Left lung (tissue), 4 donors: ENCODE measurements at regions not wholly inside any gene's neighbourhood (a gene's known extent, or its start where the extent isn't known, plus 50 kb on each side); places are given as distances from the start of the nearest gene placed in this dataset.

Experiments
- ATAC-seq: fragments of 200-7000 bp; cut with Tn5 transposase; one replicate; pipeline ENCODE4 v1.9.1; 2020; ENCODE audit warnings: moderate library complexity
- DNase-seq, 4 donors: peaks; one replicate each; pipeline ENCODE4 v3.0.0-alpha.2; 2013 to 2020
- H3K27ac ChIP-seq, 2 donors: fragments of 200-600 bp; sonication (generic) in 1 of 2; one replicate each; pipeline versions ENCODE4 v1.5.0 to v1.8.0; 2020 to 2021
- H3K27me3 ChIP-seq, 2 donors: fragments of 200-600 bp; sonication (generic) in 1 of 2; one replicate each; pipeline versions ENCODE4 v1.5.0 to v1.8.0; 2020 to 2021
- H3K36me3 ChIP-seq, 2 donors: fragments of 200-600 bp; sonication (generic) in 1 of 2; one replicate each; pipeline versions ENCODE4 v1.5.0 to v1.8.0; 2020 to 2021
- H3K4me1 ChIP-seq, 2 donors: fragments of 200-600 bp; one replicate each; pipeline ENCODE4 v1.8.0; 2021
- H3K4me3 ChIP-seq, 2 donors: fragments of 200-600 bp; sonication (generic) in 1 of 2; one replicate each; pipeline versions ENCODE4 v1.5.0 to v1.8.0; 2020 to 2021; ENCODE audit warnings: mild to moderate bottlenecking in 1 of 2
- H3K9me3 ChIP-seq, 2 donors: fragments of 200-600 bp; sonication (generic) in 1 of 2; one replicate each; pipeline versions ENCODE4 v1.5.0 to v1.8.0; 2020 to 2021
- CTCF ChIP-seq, 2 donors: fragments of 200-600 bp; sonication (generic) in 1 of 2; IDR thresholded peaks; one replicate each; pipeline versions ENCODE4 v1.5.0 to v1.8.0; 2021; ENCODE audit warnings: antibody characterized with exemption in 2 of 2
- intact Hi-C, 2 donors: fragments of 100-400 bp; cut with DNase I; formaldehyde crosslinking; loops; one replicate each; pipeline versions ENCODE4 v1.11.2 to v1.14.2; 2022
- donor health status: DM: no; HTN: yes; CAD: no.
- donor health status: DM: no; HTN: no; CAD: no.

- Histone ChIP-seq H3K27me3 (no peaks in the 10 kb centered on the region), H3K36me3 (no peaks in the 10 kb centered on the region), H3K9me3 (no peaks in the 10 kb centered on the region), H3K4me1 (no peaks in the 10 kb centered on the region), H3K27ac (no peak overlapping the region), H3K4me3 (no peak overlapping the region)
- no peak for ATAC-seq
- TF ChIP-seq CTCF (IDR thresholded peaks at IDR 0.05), result no peak
- no peak for DNase-seq
- intact Hi-C loops, result no loop called here
Measured at GRCh38 chr14:86794689-86795088, 1198.3 kb downstream of the GALC start.

- no peak overlapping the region for H3K27ac ChIP-seq
- intact Hi-C loops, result no loop called here
- H3K9me3 ChIP-seq, result no peaks in the 10 kb centered on the region
- no peaks in the 10 kb centered on the region for H3K27me3 ChIP-seq
- TF ChIP-seq CTCF (IDR thresholded peaks at IDR 0.05), result no peak
- DNase-seq (no peak), ATAC-seq (no peak)
- H3K4me1 ChIP-seq, result no peaks in the 10 kb centered on the region
- no peaks in the 10 kb centered on the region for H3K36me3 ChIP-seq
- no peak overlapping the region for H3K4me3 ChIP-seq
Measured at GRCh38 chr14:86790408-86791364, 1202.3 kb downstream of the GALC start.

GRCh38 chr14:86788224-86788623 is 1204.8 kb downstream of the GALC start:
- Histone ChIP-seq H3K4me3 (no peak overlapping the region), H3K9me3 (no peaks in the 10 kb centered on the region), H3K4me1 (no peaks in the 10 kb centered on the region), H3K27me3 (no peaks in the 10 kb centered on the region), H3K36me3 (no peaks in the 10 kb centered on the region), H3K27ac (no peak overlapping the region)
- ATAC-seq (no peak), DNase-seq (no peak)
- no peak for TF ChIP-seq CTCF (IDR thresholded peaks at IDR 0.05)
- intact Hi-C loops, result no loop called here

GRCh38 chr14:86787717-86788116 is 1205.3 kb downstream of the GALC start:
- Histone ChIP-seq H3K27me3 (no peaks in the 10 kb centered on the region), H3K36me3 (no peaks in the 10 kb centered on the region), H3K27ac (no peak overlapping the region), H3K9me3 (no peaks in the 10 kb centered on the region), H3K4me1 (no peaks in the 10 kb centered on the region), H3K4me3 (no peak overlapping the region)
- TF ChIP-seq CTCF (IDR thresholded peaks at IDR 0.05), result no peak
- intact Hi-C loops, result no loop called here
- DNase-seq (no peak), ATAC-seq (no peak)

GRCh38 chr14:86782092-86782580 is 1210.8 kb downstream of the GALC start:
- TF ChIP-seq CTCF (IDR thresholded peaks at IDR 0.05), result no peak
- no peak overlapping the region for H3K27ac ChIP-seq
- H3K27me3 ChIP-seq, result no peaks in the 10 kb centered on the region
- no peaks in the 10 kb centered on the region for H3K9me3 ChIP-seq
- no peaks in the 10 kb centered on the region for H3K4me1 ChIP-seq
- intact Hi-C loops, result no loop called here
- no peaks in the 10 kb centered on the region for H3K36me3 ChIP-seq
- ATAC-seq, result no peak
- H3K4me3 ChIP-seq, result no peak overlapping the region
- DNase-seq, result no peak
